ENCODE measurements at regions not wholly inside any gene's neighbourhood (a gene's known extent, or its start where the extent isn't known, plus 50 kb on each side); places are given as distances from the start of the nearest gene placed in this dataset.

DNA sequence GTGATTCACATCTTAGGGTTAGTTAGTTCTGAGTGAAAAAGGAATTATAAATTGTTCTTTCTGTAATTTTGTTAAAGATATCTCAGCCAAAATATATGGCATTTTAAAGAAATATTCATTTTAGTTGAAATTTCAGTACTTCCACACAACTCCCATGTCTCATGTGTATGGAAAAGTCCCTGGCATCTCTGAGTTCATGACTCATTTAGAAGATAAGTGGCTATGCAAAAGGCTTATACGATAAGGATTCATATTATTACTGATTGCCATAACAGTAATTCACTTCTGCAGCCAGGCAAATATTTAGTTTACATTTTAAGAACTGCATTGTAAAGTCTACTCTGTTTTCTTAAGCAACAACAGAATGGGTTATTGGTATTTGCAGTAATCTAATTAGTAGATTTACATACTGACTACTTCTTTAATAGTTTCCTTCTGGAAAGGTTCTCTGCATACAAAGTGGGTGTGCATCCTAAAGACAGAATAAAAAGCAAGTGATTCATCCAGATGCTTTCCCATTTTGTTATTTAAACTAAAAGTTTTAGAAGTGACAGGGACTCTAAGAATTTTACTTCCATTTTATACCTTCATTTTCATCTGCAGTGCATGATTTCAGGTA lies 682.4 kb upstream of the PABPC4L start:
- intact Hi-C loops (cut with micrococcal nuclease; ENCODE audit: unreplicated experiment) = no loop called here

DNA sequence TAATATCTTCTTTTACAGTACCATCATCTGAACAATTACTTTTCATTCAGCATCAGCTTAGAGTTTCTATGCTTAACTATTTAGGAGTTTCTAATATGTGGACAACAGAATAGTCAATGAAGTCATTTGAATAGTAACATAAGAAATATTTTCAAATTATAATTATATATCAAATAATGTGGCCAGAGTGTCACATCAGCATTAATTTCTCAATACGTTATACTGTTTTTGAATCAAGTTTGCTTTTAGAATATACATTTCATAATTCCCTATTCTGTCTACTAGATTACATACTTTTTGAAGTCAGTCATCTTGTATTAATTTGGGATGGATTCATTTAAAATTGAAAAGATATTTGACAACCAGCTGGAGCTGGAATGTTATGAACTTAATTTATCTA lies 677.4 kb upstream of the PABPC4L start:
- no peak overlapping the region for H3K27ac ChIP-seq
- intact Hi-C loops (cut with micrococcal nuclease; ENCODE audit: unreplicated experiment) = no loop called here
- no peaks in the 10 kb centered on the region for H3K4me1 ChIP-seq (replicated peaks; ENCODE audit: insufficient read depth)
- H3K4me2 ChIP-seq = no peak overlapping the region
- POLR2A ChIA-PET (ENCODE audit: unreplicated experiment) = no interaction called here
- H3F3A ChIP-seq (ENCODE audit: insufficient read depth, low read depth) = no peaks in the 10 kb centered on the region
- H3K27me3 ChIP-seq (ENCODE audit: insufficient read depth, low read depth) = no peaks in the 10 kb centered on the region
- no peak overlapping the region for H2AFZ ChIP-seq
- H4K20me1 ChIP-seq (ENCODE audit: insufficient read depth) = no peaks in the 10 kb centered on the region
- no peak for TF ChIP-seq EZH2 (IDR thresholded peaks at IDR 0.05; ENCODE audit: low read depth)
- TF ChIP-seq, protein P1, sequence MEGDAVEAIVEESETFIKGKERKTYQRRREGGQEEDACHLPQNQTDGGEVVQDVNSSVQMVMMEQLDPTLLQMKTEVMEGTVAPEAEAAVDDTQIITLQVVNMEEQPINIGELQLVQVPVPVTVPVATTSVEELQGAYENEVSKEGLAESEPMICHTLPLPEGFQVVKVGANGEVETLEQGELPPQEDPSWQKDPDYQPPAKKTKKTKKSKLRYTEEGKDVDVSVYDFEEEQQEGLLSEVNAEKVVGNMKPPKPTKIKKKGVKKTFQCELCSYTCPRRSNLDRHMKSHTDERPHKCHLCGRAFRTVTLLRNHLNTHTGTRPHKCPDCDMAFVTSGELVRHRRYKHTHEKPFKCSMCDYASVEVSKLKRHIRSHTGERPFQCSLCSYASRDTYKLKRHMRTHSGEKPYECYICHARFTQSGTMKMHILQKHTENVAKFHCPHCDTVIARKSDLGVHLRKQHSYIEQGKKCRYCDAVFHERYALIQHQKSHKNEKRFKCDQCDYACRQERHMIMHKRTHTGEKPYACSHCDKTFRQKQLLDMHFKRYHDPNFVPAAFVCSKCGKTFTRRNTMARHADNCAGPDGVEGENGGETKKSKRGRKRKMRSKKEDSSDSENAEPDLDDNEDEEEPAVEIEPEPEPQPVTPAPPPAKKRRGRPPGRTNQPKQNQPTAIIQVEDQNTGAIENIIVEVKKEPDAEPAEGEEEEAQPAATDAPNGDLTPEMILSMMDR (conservative IDR thresholded peaks at IDR 0.05) = no peak
- no TSS peak for BruUV-seq (replicated peaks)
- no peaks in the 10 kb centered on the region for H3K36me3 ChIP-seq (ENCODE audit: low read depth)
- no peaks in the 10 kb centered on the region for H3K79me2 ChIP-seq (ENCODE audit: low read depth)
- CTCF ChIA-PET = no interaction called here
- H3K9me2 ChIP-seq (ENCODE audit: insufficient read depth) = no peaks in the 10 kb centered on the region
- no peaks in the 10 kb centered on the region for H3K9me3 ChIP-seq (ENCODE audit: insufficient read depth, low read depth)
- no peak overlapping the region for H3K4me3 ChIP-seq
- no peak for DNase-seq

More for the DNA sequence above, 682.4 kb upstream of the PABPC4L start:
- no peak overlapping the region for H3K4me3 ChIP-seq
- no TSS peak for BruUV-seq (replicated peaks)
- no peak for DNase-seq
- no peaks in the 10 kb centered on the region for H4K20me1 ChIP-seq (ENCODE audit: insufficient read depth)
- no peak overlapping the region for H2AFZ ChIP-seq
- no peak overlapping the region for H3K4me2 ChIP-seq
- no peaks in the 10 kb centered on the region for H3K9me2 ChIP-seq (ENCODE audit: insufficient read depth)
- no peaks in the 10 kb centered on the region for H3K79me2 ChIP-seq (ENCODE audit: low read depth)
- no peaks in the 10 kb centered on the region for H3K27me3 ChIP-seq (ENCODE audit: insufficient read depth, low read depth)
- H3K36me3 ChIP-seq (ENCODE audit: low read depth) = no peaks in the 10 kb centered on the region
- ChIA-PET CTCF (no interaction called here), POLR2A (ENCODE audit: unreplicated experiment) (no interaction called here)
- H3F3A ChIP-seq (ENCODE audit: insufficient read depth, low read depth) = no peaks in the 10 kb centered on the region
- TF ChIP-seq EZH2 (IDR thresholded peaks at IDR 0.05; ENCODE audit: low read depth) = no peak
- TF ChIP-seq, protein P1 (conservative IDR thresholded peaks at IDR 0.05) = no peak
- H3K27ac ChIP-seq = no peak overlapping the region
- H3K9me3 ChIP-seq (ENCODE audit: insufficient read depth, low read depth) = no peaks in the 10 kb centered on the region
- H3K4me1 ChIP-seq (replicated peaks; ENCODE audit: insufficient read depth) = no peaks in the 10 kb centered on the region

DNA sequence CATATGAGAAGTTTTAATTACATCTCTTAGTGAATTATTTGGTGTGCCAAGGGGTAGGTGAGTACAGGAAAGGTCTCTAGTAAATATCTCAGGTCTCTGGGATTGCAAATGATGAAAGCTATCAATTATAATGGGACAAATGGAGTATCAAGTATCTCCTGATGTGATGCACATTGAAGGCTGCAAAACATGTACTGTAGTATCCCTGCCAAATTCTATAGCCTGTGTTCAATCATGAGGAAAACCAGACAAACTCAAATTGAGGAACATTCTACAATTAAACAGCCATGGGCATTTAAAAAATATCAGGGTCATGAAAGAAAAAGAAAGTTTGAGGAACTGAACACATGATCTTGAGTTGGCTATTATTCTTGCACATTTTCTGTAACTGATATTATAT lies 665.4 kb upstream of the PABPC4L start:
- ChIA-PET CTCF (no interaction called here), POLR2A (ENCODE audit: unreplicated experiment) (no interaction called here)
- Histone ChIP-seq H3K4me3 (no peak overlapping the region), H3K9me2 (ENCODE audit: insufficient read depth) (no peaks in the 10 kb centered on the region), H3F3A (ENCODE audit: insufficient read depth, low read depth) (no peaks in the 10 kb centered on the region), H3K79me2 (ENCODE audit: low read depth) (no peaks in the 10 kb centered on the region), H3K36me3 (ENCODE audit: low read depth) (no peaks in the 10 kb centered on the region), H3K4me2 (no peak overlapping the region), H2AFZ (no peak overlapping the region), H3K4me1 (replicated peaks; ENCODE audit: insufficient read depth) (no peaks in the 10 kb centered on the region), H4K20me1 (ENCODE audit: insufficient read depth) (no peaks in the 10 kb centered on the region), H3K27me3 (ENCODE audit: insufficient read depth, low read depth) (no peaks in the 10 kb centered on the region), H3K27ac (no peak overlapping the region), H3K9me3 (ENCODE audit: insufficient read depth, low read depth) (no peaks in the 10 kb centered on the region)
- no TSS peak for BruUV-seq (replicated peaks)
- TF ChIP-seq, protein P1 (conservative IDR thresholded peaks at IDR 0.05) = no peak
- TF ChIP-seq EZH2 (IDR thresholded peaks at IDR 0.05; ENCODE audit: low read depth) = no peak
- DNase-seq = no peak
- intact Hi-C loops (cut with micrococcal nuclease; ENCODE audit: unreplicated experiment) = no loop called here
